Vagina (tissue), 2 donors: ENCODE measurements at regions not wholly inside any gene's neighbourhood (a gene's known extent, or its start where the extent isn't known, plus 50 kb on each side); places are given as distances from the start of the nearest gene placed in this dataset.
"Not testable (repeated sequence)": the region's sequence is repeated elsewhere in the genome, so short reads cannot be mapped to it uniquely, and the experiment has no call there.

Experiments used
- DNase-seq, 2 donors: peaks; one replicate each; pipeline ENCODE4 v3.0.0-alpha.2; 2017; ENCODE audit errors: extremely low spot score in 2 of 2
- H3K27ac ChIP-seq: fragments of 200-600 bp; sonication (generic); one replicate; pipeline ENCODE4 v1.5.1; 2019
- H3K27me3 ChIP-seq: fragments of 200-600 bp; sonication (generic); one replicate; pipeline ENCODE4 v1.5.1; 2019
- H3K36me3 ChIP-seq, 2 donors: fragments of 200-600 bp; sonication (generic); one replicate each; pipeline ENCODE4 v1.5.1; 2017 to 2019
- H3K4me1 ChIP-seq: fragments of 200-600 bp; sonication (generic); one replicate; pipeline ENCODE4 v1.5.1; 2019
- H3K4me3 ChIP-seq, 2 donors: fragments of 200-600 bp; sonication (generic); 1 replicate in 1 of 2; 2 replicates in 1 of 2; pipeline ENCODE4 v1.5.1; 2016 to 2019
- H3K9me3 ChIP-seq: fragments of 200-600 bp; sonication (generic); one replicate; pipeline ENCODE4 v1.5.1; 2019
- POLR2A ChIP-seq, 2 donors: fragments of 450-650 bp; IDR thresholded peaks; one replicate each; pipeline ENCODE4 v1.6.1; 2017; ENCODE audit warnings: antibody characterized with exemption in 2 of 2, mild to moderate bottlenecking in 2 of 2, moderate library complexity in 2 of 2
- POLR2AphosphoS5 ChIP-seq, 2 donors: sonication (generic); formaldehyde crosslinking; IDR thresholded peaks; one replicate each; pipeline ENCODE4 v1.9.0; 2017; ENCODE audit warnings: antibody characterized with exemption in 2 of 2, mild to moderate bottlenecking in 2 of 2, low read depth in 1 of 2; ENCODE audit not compliant: insufficient read depth in 1 of 2
- intact Hi-C: fragments of 100-400 bp; cut with DNase I; formaldehyde crosslinking; loops from one replicate; pipeline ENCODE4 v1.15.1; 2023
- TF ChIP-seq, protein P1 (sequence below), 3 experiments: fragments of 450-650 bp in 2 of 3; fragments of 200-600 bp in 1 of 3; sonication (generic) in 1 of 3; IDR thresholded peaks; one replicate each; pipeline ENCODE4 v1.5.1; 2017 to 2019; ENCODE audit warnings: antibody characterized with exemption in 3 of 3, mild to moderate bottlenecking in 2 of 3, moderate library complexity in 2 of 3

DNA sequence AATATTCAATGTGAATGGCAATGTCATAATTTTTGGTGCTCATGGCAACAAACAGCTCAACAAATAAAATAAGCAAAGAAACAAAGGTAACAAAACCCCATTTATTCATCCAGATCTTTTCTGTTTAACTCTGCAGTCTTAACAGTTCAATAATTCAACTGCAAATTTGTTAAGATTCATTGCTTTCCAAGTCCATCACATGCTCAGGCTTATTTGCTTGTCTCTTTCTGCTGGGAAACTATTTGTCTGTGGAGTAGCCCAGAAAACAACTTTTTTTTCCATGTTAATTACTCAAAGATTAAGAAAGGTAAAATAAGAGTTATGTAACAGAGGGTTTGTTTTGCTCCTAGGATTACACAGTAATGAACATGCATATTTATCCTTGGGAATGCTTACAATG, 92.6 kb upstream of the PNPT1 start:
- H3K27me3 ChIP-seq: no peaks in the 10 kb centered on the region

DNA sequence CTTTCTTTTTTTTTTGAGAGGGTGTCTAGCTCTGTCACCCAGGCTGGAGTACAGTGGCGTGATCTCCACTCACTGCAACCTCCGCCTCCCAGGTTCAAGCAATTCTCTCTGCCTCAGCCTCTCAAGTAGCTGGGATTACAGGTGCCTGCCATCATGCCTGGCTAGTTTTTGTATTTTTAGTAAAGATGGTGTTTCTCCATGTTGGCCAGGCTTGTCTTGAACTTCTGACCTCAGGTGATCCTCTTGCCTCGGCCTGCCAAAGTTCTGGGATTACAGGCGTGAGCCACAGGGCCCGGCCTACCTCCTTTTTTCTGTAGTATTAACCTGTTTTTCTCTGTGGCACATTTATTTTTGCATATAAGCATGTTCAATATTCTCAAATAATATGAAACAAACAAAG, 90.1 kb upstream of the PNPT1 start:
- H3K27ac ChIP-seq, DNase-seq, H3K4me3 ChIP-seq, H3K27me3 ChIP-seq, H3K36me3 ChIP-seq, intact Hi-C loops, H3K4me1 ChIP-seq, H3K9me3 ChIP-seq: not testable (repeated sequence)

More for the DNA sequence above, 92.6 kb upstream of the PNPT1 start:
- no peak for TF ChIP-seq POLR2A (IDR thresholded peaks at IDR 0.05)
- TF ChIP-seq, protein P1, sequence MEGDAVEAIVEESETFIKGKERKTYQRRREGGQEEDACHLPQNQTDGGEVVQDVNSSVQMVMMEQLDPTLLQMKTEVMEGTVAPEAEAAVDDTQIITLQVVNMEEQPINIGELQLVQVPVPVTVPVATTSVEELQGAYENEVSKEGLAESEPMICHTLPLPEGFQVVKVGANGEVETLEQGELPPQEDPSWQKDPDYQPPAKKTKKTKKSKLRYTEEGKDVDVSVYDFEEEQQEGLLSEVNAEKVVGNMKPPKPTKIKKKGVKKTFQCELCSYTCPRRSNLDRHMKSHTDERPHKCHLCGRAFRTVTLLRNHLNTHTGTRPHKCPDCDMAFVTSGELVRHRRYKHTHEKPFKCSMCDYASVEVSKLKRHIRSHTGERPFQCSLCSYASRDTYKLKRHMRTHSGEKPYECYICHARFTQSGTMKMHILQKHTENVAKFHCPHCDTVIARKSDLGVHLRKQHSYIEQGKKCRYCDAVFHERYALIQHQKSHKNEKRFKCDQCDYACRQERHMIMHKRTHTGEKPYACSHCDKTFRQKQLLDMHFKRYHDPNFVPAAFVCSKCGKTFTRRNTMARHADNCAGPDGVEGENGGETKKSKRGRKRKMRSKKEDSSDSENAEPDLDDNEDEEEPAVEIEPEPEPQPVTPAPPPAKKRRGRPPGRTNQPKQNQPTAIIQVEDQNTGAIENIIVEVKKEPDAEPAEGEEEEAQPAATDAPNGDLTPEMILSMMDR (IDR thresholded peaks at IDR 0.05): no peak
- TF ChIP-seq POLR2AphosphoS5 (IDR thresholded peaks at IDR 0.05; ENCODE audit: insufficient read depth in 1 of 2, low read depth in 1 of 2): no peak
- no peaks in the 10 kb centered on the region for H3K4me1 ChIP-seq
- no peaks in the 10 kb centered on the region for H3K36me3 ChIP-seq
- intact Hi-C loops: no loop called here
- no peak overlapping the region for H3K27ac ChIP-seq
- DNase-seq: no peak
- H3K9me3 ChIP-seq: no peaks in the 10 kb centered on the region
- H3K4me3 ChIP-seq: no peak overlapping the region

DNA sequence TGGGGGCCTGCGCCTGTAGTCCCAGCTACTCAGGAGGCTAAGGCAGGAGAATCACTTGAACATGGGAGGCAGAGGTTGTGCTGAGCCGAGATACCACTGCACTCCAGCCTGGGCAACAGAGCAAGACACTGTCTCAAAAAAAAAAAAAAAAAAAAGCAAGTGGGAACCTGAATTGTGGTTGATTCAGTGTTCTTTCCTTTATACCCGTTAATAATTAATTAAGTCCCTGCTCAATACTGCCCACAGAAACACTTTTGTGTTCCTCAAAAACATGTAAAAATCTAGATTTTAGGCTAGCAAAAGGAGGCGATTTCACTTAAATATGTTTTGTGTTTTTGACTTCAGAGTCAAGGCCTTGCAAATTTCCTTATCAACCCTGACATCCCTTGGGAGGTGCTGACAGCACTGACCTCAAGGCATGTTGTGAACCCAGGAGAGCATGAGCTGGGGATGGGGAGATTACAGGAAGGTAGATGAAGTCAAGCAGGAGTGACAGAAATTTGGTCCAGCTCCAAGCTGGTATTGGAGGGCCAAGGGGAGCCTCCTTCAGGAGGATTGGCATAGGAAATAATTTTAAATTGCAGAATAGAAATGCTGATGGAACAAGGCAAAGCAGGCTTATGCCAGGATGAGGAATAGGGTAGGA, 89.0 kb upstream of the PNPT1 start:
- H3K27ac ChIP-seq: no peak overlapping the region
- H3K4me1 ChIP-seq: no peaks in the 10 kb centered on the region
- TF ChIP-seq POLR2A (IDR thresholded peaks at IDR 0.05) (no peak), POLR2AphosphoS5 (IDR thresholded peaks at IDR 0.05; ENCODE audit: insufficient read depth in 1 of 2, low read depth in 1 of 2) (no peak)
- TF ChIP-seq, protein P1 (IDR thresholded peaks at IDR 0.05): no peak
- no peaks in the 10 kb centered on the region for H3K36me3 ChIP-seq
- H3K4me3 ChIP-seq: no peak overlapping the region
- H3K9me3 ChIP-seq: no peaks in the 10 kb centered on the region
- no peak for DNase-seq
- intact Hi-C loops: no loop called here
- no peaks in the 10 kb centered on the region for H3K27me3 ChIP-seq

DNA sequence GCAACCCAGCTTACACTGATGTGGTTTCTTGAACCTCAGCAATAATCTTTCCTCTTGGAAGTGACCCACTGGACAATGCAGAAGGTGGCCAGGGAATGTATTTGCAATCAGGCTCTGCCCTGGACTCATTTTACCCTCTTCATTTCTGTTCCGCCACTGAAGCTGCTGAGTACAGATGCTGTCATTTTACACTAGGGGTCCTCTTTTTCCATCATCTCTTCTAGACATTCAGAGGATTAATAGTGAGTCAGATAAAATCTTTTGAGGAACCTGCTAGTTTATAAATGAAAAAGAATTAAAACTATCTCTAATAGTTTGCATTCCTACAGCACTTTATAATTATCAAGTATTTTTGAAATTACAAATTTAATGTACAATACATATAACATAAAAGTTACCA, 87.9 kb upstream of the PNPT1 start:
- Histone ChIP-seq H3K9me3 (no peaks in the 10 kb centered on the region), H3K4me1 (no peaks in the 10 kb centered on the region), H3K4me3 (no peak overlapping the region), H3K27me3 (no peaks in the 10 kb centered on the region), H3K36me3 (no peaks in the 10 kb centered on the region), H3K27ac (no peak overlapping the region)
- no peak for TF ChIP-seq POLR2A (IDR thresholded peaks at IDR 0.05)
- no peak for TF ChIP-seq POLR2AphosphoS5 (IDR thresholded peaks at IDR 0.05; ENCODE audit: insufficient read depth in 1 of 2, low read depth in 1 of 2)
- TF ChIP-seq, protein P1 (IDR thresholded peaks at IDR 0.05): no peak
- DNase-seq: no peak
- intact Hi-C loops: no loop called here

DNA sequence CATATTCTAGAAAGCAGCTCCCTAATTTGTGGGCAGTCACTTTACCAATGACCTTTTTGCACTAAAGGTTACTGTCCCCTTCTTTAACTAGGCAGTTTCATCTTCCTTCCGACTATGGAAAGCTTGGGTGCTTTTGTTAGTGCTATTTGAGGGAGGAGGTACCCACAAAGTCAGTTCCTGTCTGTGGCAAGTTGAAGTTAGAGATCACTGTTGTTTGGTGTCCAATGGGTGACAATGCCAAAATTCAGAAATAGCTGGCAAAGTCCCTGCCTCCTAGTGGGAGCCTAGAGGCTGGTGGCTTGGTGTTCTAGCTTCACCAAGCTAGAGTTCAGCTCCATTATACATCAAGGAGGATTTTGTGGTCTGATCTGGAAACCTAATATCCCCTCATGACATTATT, 87.1 kb upstream of the PNPT1 start:
- H3K27ac ChIP-seq: no peak overlapping the region
- no peaks in the 10 kb centered on the region for H3K36me3 ChIP-seq
- DNase-seq: no peak
- no peaks in the 10 kb centered on the region for H3K27me3 ChIP-seq
- TF ChIP-seq, protein P1 (IDR thresholded peaks at IDR 0.05): no peak
- no peak for TF ChIP-seq POLR2AphosphoS5 (IDR thresholded peaks at IDR 0.05; ENCODE audit: insufficient read depth in 1 of 2, low read depth in 1 of 2)
- TF ChIP-seq POLR2A (IDR thresholded peaks at IDR 0.05): no peak
- no peak overlapping the region for H3K4me3 ChIP-seq
- intact Hi-C loops: no loop called here
- no peaks in the 10 kb centered on the region for H3K4me1 ChIP-seq
- no peaks in the 10 kb centered on the region for H3K9me3 ChIP-seq
